ENCODE measurements at regions not wholly inside any gene's neighbourhood (a gene's known extent, or its start where the extent isn't known, plus 50 kb on each side); places are given as distances from the start of the nearest gene placed in this dataset.
"Not testable (repeated sequence)": the region's sequence is repeated elsewhere in the genome, so short reads cannot be mapped to it uniquely, and the experiment has no call there.

DNA sequence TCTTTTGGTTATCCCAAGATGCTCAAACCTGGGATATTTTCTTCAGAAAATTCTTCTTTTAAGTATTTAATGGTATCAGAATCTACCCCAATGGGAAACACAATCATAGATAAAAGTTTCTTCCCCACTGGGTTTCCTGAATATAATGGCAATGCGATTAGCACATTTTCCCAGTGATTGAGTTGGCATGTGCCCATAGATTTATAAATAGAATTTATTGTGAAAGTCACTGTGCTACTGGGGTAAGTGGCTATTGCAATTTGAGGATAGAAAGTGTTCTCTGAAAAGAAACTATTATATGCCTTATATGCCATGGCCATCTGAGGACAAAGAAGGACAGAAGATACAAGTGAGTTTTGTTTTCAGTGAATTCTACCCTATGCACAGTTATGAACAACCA is 99.0 kb upstream of the RBMS3 start:
- no peak for DNase-seq (ENCODE audit: low read depth in 2 of 2)

DNA sequence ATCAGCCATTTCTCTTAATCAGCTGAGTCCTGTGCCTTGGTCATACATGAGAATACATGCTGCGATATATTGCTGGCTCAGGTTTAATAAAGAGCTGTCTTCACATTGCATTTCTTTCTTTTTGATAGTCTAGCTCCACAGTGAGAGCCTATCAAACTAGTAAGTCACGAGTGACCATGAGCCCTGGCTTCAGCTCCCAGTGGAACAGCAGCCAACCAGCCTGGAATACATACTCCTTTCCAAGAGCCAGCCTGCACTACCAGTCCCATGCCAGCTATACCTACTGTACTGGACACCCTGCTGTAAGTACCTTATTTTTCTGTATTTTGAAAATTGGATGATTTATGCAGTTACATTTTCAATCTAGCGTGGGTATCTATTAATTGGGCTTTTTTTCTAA is 98.0 kb upstream of the RBMS3 start:
- not testable (repeated sequence) for DNase-seq (ENCODE audit: low read depth in 2 of 2)

DNA sequence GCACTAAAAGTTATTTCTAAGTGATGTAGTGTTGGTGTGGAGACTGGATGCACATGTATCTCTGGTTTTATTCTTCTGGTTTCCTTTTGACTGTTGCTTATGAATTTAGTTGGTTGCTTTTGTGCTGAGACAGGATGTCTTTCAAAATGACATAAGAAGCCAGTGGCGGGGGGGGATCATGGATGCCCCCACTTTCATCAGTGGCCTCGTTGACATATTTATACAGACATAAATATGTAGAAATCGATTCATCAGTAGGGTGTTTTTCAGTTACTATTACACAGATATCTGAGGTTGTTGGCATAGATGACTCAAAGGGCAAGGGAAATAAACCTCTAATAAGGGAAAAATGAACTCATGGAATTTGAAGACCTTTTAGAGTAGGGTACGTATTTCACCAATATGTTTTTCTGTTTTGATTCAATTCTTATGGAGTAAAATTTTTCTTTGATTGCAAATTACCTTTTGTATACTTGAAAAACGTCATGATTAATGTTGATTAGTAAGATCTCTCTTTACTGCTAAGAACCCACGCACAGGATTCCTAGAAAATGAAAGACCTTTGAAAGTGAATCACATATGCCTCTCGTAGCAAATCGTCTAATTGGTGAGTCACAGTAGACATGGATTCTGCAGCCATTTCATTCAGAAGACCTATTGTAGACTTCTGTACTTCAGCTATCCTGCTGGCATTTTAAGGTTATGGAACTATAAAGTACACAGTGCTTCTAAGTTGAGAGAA is 97.4 kb upstream of the RBMS3 start:
- no peak for DNase-seq (ENCODE audit: low read depth in 2 of 2)

DNA sequence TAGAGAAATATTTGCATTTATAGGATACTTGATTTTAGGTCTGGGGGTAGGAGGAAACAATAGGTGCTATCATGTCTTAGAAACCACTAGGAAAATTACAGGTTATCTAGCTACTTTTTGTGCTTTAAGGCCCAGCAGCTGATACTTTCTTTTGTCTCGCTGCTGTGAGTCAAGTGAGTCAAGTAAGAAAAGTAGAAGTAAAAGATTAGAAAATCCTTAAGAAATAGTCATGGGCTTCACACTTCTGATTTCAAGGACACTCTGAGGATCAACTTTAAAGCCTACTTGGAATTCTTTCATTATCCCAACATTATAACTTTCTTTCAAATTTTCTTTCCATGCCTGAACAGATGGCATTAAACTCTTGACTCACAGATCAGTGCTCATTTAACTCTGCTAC is 95.2 kb upstream of the RBMS3 start:
- no peak for DNase-seq (ENCODE audit: low read depth in 2 of 2)

DNA sequence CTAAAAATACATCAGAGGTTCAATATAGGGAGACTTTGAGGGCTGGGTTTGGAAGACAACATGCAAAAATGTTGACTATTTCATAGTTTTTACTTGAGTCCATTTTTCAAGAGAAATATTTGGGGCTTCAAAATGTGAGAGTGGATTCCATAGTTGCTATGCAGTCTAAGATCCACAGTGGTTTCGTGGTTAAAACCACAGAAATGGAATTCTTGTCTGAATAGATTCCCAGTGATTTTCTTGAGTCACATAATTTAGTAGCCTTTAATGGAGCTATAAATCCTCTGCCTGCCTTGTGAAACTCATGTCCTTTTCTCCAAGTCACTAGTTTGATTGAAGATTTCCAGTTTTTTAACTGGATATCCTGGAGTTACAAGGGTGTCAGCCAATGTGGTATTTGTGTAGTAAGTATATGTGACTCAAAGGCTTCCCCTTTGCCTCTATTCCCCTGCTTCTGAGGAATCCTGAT is 94.7 kb upstream of the RBMS3 start:
- DNase-seq (ENCODE audit: low read depth in 2 of 2) = no peak

DNA sequence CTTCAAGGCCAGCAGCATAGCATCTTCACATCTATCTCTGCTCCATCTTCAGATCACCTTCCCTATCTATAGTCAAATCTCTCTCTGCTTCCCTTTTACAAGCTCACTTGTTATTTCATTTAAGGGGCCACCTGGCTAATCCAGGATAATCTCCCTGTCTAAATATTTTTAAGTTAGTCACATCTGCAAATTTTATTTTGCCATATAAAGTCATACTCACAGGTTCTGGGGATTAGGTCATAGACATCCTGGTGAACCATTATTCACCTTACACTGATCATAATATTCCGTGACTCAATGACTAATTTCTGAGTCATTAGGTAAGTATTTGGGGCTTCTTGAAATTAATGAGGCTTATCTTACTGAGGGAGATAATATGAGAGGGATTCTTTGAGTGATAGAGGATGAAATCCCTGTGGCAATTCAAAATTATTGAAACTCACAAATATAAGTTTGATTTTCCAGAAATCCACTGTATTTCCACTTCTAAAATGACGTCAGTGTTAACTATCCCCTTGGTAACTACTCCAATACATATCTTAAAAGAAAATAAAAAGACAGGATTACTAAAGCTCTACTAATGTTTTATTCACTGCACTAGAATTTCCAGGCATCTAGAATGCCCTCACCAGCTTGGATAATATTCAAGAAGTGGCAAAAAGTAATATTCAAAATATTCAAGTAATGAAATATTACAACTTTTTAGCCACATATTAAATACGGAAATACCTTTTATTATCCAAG is 93.7 kb upstream of the RBMS3 start:
- peak in 1 of 2 donors; percentile 74 for DNase-seq (ENCODE audit: low read depth in 2 of 2)

DNA sequence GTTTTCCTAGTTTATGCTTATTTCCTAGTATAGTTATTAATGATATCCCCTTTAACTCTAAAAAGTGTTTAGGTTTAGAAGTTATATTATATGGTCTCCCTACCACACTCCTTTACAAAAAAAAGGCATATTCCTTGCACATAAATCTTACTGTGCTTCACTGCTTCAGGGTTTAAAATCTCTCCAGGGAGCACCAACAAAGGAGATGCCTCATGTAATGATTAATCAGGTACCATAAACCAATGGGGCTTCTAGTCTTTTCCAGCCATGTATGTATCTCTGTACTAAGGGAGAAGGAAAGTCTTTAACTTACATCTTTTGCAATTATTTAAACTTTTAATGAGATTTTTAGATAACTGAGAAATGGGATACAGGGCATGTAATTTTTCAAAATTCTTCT is 91.5 kb upstream of the RBMS3 start:
- DNase-seq (ENCODE audit: low read depth in 2 of 2) = no peak

DNA sequence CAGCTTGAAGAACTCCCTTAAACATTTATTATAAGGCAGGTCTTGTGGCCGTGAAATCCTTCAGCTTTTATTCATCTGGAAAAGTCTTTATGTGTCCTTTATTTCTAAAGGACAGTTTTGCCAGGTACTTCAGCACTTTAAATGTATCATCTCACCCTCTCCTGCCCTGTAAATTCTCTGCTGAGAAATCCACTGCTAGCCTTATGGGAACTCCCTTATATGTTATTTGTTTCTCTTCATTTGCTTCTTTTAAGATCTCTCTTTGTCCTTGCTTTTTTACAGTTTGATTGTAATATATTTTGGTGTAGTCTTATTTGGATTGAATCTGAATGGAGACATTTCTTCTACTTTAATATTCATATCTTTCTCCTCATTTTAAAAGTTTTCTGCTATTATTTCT is 86.7 kb upstream of the RBMS3 start:
- no peak for DNase-seq (ENCODE audit: low read depth in 2 of 2)

DNA sequence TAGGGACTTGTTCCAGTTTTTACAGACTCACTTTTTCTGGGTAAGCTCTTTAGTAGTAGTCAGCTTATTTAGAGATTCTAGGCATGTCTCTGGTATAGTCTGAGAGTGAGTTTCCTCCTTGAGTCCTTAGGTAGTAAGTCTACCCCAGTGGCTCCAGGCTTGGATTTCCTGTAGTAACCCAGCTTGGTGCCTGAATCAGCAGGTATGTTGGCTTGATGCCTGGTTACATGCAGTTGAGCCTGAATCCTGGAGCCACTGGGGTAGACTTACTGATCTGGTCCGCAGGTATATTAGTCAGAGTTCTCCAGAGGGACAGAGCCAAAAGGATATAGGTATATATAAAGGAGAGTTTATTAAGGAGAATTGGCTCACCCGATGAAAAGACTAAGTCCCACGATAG is 85.8 kb upstream of the RBMS3 start:
- DNase-seq (ENCODE audit: low read depth in 2 of 2) = no peak

DNA sequence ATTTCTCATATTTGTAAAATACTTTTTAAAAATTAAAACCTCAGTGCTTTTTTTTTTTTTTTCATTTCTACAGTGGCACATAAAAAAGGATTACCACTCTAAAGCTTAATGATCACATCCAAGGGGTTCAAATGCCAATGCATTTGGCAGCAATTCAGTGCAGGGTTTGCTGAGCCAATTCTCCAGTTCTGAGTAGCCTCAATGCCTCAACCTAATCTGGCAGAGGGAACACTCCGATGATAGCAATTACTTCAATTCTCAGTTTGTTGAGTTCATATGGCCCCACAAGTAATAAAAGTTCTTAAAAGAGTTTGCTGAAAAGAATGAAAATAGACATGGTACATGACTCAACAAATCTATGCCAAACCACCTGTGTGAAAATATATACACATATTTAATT is 79.3 kb upstream of the RBMS3 start:
- no peak for DNase-seq (ENCODE audit: low read depth in 2 of 2)

DNA sequence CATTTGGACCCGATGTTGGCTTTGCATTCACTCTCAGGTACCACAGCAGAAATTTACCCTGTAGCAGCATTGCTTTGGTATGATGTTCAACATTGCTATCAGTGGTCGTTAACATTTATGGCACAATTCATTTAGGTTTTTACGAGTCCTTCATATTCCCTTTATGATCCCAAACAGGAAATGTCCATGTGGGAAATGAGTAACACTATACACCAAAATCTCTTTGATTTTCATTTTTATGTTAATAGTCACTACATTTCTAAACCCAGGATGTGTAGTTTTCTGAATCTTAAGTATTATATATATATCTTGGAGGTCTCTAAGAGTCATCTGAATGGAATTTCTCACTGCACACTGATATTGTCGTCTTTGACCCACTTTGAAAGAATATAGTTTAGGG is 78.5 kb upstream of the RBMS3 start:
- peak in 1 of 2 donors; percentile 26 for DNase-seq (ENCODE audit: low read depth in 2 of 2)

DNA sequence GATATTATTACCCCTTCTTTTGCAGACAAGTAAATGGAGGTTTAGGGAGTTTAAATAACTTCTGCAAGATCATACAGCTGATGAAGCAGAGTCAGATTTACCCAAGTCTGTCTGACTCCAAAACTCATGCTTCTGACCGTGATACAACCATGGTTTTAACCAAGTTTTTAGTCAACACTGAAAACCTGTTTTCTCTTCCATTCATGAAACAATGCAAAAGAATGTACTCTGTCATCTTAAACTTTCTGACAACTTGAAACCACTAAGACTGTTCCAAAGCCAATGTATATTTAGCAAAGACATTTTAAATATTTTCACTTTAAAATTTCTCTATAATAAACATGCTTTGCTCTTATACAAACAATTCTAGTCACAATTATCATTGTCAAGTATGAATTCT is 77.0 kb upstream of the RBMS3 start:
- no peak for DNase-seq (ENCODE audit: low read depth in 2 of 2)

DNA sequence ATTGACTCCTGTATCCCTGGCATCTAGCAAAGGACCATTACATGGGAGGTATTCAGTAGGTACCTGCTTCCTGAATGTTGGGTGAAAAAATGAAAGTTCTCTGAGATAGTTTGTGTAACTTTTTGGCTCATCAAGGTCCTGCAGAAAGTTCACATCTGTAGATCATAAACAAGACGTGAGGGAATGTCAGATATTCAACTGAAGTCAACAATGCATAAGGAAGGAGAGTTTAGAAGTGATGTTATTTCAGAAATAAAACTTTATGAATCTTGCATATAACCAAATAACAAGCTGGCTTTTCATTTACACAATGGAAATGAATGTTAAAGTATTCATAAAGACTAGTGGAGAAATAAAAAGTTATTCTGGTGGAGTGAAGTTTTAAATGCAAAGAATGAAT is 73.4 kb upstream of the RBMS3 start:
- DNase-seq (ENCODE audit: low read depth in 2 of 2) = no peak

DNA sequence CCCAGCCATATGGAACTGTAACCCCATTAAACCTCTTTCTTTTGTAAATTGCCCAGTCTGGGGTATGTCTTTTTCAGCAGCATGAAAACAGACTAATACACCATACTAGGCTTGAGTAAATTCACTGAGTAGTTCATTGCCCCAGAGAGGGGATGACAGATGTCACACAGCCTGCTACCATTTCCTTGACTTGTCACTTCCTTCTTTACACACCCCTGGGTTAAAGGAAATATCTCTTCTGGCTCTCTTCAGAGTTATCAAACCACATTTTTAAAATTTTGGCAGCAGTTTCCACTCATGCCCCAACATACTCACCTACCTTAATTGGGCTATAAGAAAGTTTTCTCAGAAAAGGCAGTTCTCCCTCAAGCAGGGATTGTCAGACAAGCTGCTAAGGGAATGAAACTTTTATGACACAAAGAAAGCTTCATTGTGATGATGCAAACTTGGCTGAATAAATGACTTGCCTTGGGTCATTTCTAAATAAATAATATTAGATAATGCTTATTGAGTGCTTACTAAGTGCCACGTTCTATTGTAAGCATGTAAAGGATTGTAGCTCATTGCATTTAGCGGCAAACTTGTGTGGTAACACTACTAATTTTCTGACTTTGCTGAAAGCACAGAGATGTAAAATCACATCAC is 68.0 kb upstream of the RBMS3 start:
- DNase-seq (ENCODE audit: low read depth in 2 of 2) = no peak

DNA sequence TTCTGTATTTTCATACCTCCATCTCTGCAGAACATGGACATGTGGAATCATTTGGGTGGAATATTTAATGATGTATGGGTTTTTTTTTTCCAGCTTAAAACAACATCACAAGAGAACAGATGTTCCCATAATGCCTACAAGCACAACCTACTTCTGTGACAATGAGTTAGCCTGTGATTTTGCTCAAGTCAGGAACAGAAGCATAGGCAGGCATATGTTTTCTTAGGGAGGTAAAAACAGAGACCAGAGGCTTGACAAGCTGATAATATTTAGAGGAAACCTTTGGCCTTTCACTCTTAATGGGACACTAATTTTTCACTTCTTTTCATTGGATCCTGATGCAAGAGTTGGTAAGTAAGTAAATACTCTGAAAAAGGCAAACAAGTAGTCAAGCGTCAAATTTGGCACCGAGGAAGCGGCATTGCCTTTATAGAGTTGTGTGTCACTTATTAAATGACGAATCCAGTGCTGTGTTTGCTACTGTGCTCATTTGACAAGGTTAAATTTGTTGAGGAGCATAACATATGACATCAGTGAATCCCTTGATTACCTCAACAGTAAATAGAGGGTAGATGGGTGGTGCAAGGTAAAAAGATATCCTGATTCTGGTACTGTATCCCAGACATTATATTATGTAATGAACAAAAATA is 66.7 kb upstream of the RBMS3 start:
- DNase-seq (ENCODE audit: low read depth in 2 of 2) = no peak

DNA sequence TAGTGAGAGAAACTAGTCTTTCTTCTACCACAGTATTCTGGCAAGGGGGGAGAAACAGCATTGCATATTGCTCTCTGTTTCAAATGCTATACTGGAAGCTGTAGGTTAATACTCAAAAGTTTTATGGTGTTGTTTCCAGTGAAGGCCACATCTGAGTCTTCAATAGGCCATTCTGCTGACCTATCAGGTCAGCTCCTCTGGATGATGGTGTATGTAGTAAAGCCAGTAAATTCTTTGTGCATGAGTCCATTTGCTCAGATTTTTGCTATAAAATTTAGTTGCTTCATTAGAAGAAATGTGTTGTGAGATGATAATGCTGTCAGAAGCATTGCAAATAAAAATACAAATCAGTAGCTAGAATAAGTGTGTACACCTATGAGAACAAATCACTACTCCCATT is 64.9 kb upstream of the RBMS3 start:
- no peak for DNase-seq (ENCODE audit: low read depth in 2 of 2)

DNA sequence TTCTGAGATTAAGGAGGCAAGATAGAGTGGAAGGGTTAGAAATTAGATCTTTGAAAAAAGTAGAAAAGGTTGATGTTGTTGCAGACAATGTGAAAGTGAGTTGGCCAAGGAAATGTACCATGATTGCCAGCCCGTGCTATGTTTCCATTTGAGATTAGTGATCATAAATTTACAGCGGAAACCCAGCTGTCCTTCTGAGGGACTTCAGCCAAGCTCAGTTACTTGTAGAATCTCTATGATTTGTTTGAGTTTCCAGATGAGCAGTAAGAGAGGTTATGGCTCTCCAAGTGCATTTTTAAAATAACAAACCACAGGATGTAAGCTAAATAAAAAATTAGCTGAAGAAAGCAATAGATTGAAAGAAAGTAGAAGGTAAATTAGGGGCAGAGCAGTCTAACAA is 54.2 kb upstream of the RBMS3 start:
- DNase-seq (ENCODE audit: low read depth in 2 of 2) = no peak

DNA sequence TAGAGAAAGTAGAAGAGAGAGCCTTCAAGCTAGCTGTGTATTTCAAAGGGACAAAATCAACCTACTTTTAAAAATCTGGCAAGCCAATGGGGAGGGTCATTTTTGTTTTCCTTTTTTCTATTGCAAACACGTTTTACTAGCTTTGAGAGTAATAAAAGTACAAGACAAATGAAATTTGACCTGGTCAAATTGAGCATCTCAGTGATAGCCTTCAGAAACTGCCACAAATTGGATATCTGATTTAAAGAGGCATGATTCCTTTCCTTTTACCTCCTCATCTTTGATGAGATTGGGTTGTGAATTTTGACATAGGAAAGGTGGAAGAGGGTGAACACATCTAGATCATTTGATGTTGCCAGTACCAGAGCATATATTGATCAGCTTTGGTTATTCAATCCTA is 53.6 kb upstream of the RBMS3 start:
- DNase-seq (ENCODE audit: low read depth in 2 of 2) = no peak
